ENCODE measurements at regions not wholly inside any gene's neighbourhood (a gene's known extent, or its start where the extent isn't known, plus 50 kb on each side); places are given as distances from the start of the nearest gene placed in this dataset.
"Not testable (repeated sequence)": the region's sequence is repeated elsewhere in the genome, so short reads cannot be mapped to it uniquely, and the experiment has no call there.

DNA sequence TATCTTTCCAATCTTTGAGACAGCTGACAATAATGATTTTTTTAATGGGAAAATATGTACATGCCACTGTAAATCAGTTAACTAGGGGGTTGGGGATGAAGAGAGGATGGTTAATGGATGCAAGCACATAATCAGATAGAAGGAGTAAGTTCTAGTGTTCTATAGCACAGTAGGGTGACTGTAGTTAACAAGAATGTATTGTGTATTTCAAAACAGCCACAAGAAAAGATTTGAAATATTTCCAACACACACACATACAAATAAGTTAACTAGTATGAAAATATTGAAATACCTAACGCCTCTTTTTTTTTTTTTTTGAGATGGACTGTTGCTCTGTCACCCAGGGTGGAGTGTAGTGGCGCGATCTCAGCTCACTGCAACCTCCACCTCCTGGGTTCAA lies 153.4 kb upstream of the SALL4 start:
- no peak for DNase-seq

DNA sequence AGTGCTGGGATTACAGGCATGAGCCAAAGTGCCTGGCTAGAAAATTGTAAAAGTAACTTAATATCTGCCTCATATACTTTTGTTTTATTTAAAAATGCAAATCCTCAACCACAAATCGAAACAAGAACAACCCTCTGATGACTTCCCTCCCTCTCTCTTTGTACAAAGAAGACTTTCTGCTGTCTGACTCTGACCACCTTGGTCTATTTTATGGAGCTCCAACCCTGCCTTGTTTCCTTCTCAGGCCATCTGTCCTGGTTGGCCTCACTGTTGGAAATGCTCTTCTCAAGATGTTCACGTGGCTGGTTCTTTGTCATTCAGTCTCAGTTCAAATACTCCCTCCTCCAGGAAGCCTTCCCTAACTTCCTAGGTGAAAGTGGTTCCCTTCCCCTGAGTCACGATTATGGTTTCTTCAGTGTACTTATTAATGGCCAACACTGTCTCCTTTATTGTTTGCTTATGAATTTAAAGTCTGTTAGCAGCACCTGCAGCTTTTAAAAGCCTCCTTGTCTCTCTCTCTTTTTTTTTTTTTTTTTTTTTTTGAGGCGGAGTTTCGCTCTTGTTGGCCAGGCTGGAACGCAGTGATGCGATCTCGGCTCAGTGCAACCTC lies 151.5 kb upstream of the SALL4 start:
- DNase-seq = no peak

DNA sequence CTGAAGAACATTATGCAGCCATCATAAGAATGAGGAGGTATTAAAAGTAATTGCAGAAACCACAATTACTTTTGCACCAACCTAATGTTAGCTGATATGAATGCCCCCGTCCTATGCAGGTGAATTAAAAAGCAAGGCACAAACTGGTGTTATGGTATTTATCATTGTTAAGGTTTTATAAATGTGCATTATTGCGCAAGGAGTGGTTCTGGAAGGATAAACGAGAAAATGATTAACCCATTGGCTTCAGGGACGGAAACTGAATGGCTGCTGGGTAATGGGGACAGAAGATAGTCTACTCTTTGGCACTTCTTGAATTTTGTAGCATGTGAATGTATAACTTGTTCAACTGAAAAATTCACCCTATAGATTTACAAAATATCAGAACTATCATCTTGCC lies 148.6 kb upstream of the SALL4 start:
- DNase-seq = no peak

DNA sequence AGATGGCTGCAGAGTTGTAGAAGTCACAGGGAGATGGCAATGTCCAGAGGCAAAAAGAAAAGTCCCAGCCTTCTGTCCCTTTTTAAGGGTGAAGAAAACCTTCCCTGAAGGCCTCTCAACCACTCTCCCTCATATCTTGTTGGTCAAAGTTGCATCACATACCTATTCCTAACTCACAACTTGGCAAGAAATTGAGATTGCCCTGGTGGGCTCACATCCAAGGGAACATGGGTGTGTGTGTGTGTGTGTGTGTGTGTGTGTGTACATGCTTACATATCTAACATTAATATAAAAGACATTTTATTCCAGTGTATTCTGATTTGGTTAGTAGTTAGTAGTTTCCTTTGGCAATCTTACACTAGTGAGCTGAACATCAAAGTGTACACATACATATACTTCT lies 144.3 kb upstream of the SALL4 start:
- DNase-seq = no peak

DNA sequence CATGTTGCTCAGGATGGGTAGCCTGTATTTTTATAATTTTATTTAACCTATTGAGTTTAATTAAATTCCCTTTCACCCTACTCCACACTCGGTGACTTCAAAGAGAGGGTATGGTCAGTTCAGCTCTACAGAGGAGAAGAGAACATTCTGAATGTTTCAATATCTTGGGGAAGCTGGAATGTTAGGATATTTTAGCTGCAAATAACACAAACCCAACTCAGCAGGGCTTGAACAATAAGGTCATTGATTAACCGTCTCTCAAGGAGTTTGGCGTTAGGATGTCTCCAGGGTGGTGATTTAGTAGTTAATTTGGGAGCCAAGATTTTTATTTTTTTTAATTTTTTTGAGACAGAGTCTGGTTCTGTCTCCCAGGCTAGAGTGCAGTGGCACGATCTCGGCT lies 143.6 kb upstream of the SALL4 start:
- no peak for DNase-seq

DNA sequence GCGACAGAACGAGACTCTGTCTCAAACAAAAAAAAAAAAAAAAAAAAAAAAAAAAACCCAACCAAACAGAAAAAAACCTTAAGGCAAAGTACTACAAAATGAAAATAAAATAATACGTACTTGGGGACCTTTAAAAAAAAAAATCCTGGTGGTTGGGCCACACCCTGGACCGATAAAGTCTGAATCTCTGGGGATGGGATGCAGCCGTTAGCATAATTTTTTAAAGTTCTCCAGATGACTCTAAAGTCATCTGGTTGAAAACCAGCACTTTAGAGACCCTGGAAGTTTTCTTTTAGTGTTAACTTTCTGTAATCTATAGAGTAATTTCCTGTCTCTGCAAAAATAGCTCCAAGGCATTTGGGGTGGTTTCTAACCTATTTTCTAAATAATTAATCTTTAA lies 142.9 kb upstream of the SALL4 start:
- no peak for DNase-seq

DNA sequence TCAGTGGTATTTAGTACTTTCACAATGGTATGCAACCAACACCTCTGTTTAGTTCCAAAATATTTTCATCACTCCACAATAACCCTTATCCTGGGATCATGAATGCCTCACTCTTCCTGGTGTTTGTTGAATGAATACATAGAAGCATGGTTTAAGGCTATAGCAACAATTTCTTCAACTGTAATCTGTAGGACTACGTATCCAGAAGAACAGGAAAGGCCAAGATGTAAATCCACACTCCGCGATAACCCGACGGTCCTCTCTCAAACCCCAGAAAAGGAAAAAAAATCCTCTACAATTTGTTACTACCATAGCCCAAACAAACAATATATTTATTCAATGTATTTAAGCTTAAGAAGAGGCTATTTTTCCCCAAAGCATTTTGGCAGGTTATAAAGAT lies 141.4 kb upstream of the SALL4 start:
- DNase-seq = no peak

DNA sequence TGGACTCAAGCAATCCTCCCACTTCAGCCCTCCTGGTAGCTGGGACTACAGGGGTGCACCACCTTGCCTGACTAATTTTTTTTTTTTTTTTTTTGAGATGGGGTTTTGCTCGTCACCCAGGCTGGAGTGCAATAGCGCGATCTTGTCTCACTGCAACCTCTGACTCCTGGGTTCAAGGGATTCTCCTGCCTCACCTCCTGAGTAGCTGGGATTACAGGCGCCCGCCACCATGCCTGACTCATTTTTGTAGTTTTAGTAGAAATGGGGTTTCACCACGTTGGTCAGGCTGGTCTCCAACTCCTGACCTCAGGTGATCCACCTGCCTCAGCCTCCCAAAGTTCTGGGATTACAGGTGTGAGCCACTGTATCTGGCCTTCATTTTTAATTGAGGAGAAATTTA lies 141.0 kb upstream of the SALL4 start:
- DNase-seq = not testable (repeated sequence)

DNA sequence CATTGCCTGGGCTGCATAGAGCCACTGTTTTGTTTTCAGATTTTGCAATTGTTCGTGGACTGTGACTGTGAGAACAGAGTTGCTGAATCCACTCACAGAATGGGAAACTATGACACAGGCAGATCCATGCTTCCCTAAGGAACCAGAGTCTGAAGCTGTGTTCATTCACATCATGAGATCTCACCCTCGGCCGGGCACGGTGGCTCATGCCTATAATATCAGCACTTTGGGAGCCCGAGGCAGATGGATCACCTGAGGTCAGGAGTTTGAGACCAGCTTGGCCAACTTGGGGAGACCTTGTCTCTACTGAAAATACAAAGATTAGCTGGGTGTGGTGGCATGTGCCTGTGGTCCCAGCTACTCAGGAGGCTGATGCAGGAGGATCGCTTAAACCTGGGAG lies 139.2 kb upstream of the SALL4 start:
- no peak for DNase-seq

DNA sequence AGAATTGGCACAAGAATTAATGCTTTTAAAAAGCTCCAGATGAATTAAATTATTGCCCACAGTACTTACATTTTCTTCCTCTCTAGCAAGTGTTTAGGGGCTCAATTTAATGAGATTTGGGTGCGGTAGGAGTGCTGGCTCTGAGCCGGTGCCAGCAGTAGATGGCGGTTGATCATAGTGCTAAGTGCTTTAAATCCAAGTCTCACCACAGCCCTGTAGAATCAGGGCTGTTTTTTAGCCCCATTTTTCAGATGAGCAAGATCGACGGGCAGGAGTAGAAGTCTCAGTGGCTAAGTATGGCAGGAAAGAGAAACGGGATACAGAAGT lies 136.9 kb upstream of the SALL4 start:
- DNase-seq = no peak

DNA sequence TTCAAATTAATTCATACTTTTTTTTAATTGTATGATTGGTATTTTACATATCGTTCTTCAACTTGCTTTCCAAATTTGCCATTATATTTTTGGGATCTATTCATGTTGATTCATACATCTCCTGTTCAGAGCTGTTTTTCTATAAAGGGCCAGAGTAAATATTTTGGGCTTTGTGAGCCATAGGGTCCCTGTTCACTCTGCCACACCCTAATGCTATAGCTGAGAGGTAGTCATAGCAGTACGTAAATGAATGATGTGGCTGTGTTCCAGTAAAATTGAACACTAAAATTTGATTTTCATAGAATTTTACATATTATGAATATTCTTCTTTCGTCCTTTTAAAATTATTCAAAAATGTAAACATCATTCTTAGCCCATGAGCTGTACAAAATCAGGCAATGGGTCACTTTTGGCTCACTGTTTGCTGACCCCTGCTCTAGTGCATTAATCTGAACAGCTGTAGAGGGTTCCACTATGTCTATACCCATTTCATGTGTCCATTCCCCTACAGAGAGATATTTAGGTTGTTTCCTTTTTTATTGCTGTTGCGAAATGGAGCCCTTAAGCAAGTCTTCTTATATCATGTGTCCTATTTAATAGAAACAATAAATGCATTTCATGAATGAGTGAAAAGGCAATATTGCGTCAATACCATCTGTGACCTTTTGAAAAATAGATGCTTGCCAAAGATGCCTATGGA lies 136.4 kb upstream of the SALL4 start:
- DNase-seq = no peak

DNA sequence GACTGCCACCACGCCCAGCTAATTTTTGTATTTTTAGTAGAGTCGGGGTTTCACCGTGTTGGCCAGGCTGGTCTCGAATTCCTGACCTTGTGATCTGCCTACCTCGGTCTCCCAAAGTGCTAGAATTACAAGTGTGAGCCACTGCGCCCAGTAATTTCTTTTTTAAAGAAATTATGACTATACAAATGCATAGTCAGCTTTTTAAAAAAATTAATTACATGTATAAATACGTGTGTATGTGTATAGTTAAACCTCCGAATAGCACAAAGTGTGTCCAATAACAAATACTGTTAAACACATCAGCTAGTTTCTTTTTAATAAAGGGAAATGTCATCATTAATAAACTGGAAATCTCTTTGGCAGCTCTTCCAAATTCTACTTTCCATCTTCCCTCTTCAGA lies 135.5 kb upstream of the SALL4 start:
- no peak for DNase-seq

DNA sequence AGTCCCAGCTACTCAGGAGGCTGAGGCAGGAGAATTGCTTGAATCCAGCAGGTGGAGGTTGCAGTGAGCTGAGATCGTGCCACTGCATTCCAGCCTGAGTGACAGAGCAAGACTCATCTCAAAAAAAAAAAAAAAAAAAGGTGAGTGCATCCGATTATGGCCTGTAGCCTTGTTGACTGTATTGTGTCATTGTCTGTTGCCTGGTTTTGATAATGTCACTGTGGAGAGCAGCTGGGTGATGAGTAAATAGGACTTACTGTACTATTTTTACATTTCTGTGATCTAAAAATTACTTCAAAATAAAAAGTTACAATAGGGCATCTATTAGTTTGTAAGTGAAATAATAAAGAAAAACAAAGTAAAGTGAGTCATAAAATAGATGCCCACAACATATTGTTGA lies 134.1 kb upstream of the SALL4 start:
- DNase-seq = no peak

DNA sequence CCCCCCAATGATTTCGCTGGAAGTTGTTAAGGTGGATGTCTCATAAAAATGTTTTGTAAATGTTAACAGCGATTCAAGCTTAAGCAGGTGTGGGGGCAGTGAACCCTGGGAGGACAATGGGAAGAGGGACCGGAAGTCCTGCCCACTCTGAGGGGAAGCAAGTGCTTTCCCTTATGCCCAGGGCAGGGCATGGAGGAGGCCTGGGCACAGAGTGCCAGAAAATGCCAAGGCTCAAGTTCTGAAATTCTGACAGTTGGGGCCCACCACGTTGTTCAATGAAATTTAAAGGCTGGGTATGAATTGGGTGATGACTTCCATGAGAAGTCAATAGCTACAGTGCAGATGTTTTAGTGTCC lies 132.7 kb upstream of the SALL4 start:
- DNase-seq = no peak

DNA sequence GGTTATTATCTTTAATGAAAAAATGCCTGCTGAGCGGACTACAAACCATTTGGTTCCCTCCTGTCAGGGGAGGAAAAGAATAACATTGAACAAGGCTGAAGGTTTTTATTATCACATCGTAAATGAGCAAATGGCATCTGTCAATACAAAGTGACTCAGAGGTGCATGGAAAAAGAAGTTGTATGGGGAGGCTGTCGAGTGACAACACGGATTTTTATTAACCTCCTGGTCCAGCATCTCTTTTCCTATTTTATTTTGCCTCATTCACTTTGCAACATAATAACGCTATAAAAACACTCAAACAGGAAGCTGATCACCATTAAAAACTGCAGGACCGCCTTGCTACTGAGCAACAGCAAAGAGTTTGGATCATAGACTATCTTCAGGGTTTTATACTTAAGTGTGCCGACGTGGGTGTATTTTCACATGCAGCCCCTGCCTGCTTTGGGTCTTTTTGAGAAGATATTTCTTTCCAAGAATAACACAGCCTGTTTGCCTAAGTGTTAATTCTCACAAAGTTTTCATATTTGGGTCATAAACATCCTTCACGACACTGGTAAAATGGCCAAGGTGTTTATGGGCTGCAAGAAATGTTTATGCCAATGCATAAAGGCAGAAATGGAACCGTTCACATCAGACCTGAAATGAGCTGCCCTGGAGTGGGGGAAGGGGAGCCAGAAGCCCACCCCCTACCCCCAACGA lies 132.1 kb upstream of the SALL4 start:
- DNase-seq = no peak

DNA sequence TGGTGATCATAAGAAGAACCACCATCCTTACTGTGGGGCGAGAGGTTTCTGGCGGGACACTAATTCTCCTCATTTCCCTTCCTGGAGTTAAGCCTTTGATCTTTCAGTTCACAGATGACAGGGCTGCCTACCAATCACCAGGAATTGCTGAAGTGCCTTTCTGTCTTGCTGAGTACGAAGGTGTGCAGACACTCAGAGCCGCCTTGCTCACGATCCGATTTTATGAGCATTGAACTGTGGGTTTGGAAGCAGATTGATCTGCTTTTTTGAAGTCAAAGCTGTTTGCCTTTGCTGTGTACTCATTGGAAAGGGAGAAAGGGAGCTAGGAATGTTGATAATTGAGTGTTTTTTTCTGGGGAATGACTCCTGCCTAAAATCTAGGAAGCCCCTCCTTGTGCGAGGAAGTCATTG lies 129.1 kb upstream of the SALL4 start:
- DNase-seq = no peak

DNA sequence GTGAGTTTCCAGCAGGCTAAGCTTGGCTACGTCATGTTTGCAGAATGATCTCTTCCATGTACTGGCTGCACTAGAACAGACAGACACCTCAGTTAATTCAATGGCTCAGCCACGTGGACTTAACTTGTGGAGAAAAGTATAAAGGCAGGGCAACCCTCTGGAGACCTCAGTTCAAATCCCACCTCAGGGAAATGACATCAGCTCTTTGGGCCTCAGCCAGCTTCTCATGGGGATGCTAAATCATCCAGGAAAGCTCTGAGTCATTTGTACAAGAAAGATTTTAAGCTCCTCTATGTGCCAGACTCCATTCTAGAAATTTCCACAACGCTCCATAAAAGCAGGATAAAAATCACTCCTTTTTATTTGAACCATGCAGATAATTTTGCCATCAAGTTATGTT lies 128.5 kb upstream of the SALL4 start:
- no peak for DNase-seq

DNA sequence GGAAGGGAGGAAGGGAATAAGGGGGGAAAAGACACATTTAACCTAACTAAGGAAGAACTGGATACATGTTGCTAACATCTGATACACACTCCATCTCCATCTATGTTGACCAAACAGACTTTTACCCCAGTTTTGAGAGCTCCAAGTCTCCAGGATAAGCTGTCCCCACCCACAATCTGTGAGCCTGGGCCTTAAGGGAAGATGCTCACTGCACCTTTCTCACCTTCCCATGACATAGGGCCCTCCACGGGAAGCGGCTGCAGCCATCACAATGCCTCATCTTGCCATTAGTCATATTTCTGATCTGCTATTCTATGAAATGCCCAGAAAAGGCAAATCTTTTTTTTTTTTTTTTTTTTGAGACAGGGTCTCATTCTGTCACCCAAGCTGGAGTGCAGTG lies 126.6 kb upstream of the SALL4 start:
- DNase-seq = no peak

DNA sequence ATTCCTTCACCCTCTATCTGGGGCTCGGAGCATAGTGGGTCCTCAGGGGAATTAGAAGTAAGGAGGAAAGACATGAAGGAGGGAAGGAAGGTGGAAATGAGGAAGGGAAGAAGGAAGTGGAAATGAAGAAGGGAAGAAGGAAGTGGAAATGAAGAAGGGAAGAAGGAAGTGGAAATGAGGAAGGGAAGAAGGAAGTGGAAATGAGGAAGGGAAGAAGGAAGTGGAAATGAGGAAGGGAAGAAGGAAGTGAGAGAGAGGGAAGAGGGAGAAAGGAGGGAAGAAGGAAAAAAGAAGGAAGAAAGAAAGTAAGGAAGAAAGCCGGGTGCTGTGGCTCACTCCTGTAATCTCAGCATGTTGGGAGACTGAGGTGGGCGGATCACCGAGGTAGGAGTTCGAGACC lies 125.6 kb upstream of the SALL4 start:
- not testable (repeated sequence) for DNase-seq

DNA sequence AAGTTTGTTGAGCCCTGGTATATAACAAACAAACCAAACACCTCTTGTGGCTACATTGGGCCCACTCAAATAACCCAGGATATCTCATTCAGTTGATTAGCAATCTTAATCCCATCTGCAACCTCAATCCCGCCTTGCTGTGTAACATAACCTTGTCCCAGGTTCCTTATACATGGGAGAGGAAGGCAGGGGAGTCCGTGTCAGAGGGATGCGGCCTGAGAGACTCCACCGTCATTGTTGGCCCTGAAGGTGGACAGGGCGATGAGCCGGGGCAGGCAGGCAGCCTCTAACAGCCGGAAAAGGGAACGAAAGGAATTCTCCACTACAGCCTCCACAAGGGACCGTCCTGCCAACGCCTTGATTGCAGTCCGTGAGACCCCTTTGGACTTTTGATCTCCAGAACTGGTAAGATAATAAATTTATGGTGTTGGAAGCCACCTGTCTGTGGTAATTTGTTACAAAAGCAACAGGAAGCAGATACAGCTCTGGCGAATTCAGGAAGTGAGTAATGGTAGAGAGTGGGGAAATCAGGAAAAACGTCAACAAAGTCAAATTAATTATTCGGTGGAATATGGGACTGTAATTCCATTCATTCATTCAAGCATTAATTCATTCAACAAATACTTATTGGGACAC lies 124.5 kb upstream of the SALL4 start:
- no peak for DNase-seq

DNA sequence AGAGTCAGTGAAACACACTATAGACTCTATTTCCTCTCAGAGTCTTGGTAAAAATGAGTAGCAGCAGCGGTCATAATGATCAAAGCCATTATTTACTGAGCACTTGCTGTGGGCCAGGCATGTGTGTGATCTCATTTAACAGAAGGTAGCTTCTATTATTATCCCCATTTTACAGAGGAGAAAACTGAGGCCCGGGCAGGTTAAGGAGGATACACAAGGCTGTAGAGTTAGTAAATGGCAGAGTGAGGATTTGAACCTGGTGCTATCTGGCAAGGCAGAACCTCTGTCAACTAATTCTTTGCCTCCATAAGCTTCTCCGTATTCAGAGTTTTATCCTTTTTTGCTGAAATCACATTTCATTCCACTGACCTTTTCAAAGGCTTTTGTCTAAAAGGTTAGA lies 122.2 kb upstream of the SALL4 start:
- DNase-seq = no peak

DNA sequence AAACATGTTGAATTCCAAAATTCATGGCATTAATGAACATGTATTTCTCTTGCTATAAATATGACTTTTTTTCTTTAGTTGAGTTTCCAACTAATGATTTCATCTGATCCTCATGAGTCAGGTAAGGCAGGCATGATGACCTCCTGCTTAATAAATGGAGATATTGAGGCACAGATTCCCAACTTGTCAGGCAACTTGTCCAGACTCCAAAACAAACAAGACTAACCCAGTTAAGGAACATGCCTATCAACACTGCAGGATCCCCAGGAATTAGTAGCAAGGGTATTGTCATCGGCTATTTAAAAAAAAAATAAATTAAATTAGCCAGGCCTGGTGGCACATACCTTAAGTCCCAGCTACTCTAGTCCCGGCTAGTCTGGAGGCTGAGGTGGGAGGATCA lies 121.3 kb upstream of the SALL4 start:
- no peak for DNase-seq

DNA sequence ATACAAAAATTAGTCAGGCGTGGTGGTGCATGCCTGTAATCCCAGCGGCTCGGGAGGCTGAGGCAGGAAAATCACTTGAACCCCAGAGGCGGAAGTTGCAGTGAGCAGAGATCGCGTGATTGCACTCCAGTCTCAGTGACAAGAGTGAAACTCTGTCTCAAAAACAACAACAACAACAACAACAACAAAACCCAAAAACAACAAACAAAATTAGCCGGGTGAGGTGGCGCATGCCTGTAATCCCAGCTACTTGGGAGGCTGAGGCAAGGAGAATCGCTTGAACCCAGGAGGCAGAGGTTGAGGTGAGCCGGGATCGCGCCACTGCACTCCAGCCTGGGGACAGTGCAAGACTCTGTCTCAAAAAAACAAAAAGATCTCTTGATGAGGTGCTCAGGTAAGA lies 120.5 kb upstream of the SALL4 start:
- DNase-seq = not testable (repeated sequence)

DNA sequence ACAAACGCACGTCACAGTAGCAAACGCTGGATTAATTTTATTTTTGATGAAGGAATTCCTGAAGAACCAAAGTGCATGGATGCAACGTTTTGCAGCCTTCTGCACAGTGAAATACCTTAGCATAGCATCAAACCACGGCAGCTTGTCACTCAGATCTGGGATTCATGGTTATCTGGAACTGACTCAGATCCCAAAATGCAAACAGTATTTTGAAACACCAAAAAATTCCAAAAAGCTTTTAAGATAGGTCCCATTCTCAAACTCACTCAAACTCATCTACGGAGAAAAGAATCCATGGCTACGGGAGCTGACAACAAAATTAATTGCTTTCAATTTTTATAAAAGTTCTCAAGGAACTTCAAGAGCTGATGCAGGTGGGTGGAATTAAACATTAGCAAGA lies 116.2 kb upstream of the SALL4 start:
- no peak for DNase-seq

Measured in activated CD4-positive, alpha-beta T cell treated with anti-CD3 and anti-CD28 coated beads, Interleukin-2, amount 50 U/mL, for 16 hours (primary cell).